ENCODE measurements at regions not wholly inside any gene's neighbourhood (a gene's known extent, or its start where the extent isn't known, plus 50 kb on each side); places are given as distances from the start of the nearest gene placed in this dataset.

DNA sequence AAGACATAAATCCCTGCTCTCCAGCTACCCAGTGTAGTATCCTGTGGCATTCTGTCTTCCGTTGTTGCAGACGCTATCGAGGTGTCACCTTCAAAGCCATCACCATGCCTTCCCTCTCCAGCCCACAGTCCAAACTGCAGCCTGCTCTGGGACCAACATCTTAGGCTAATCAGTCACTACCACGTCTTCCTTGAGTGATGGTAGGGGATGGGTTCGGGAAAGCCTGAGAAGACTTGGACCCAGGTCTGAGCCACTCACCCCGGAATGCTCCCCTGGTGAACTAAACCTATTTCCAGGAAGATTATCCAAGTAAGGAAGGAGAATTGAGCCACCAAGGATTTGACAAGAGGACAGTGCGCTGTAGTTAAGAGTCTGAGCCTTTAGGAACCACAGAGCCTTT is 52.9 kb upstream of the IRX1 start:
- FAIRE-seq, result no peak

DNA sequence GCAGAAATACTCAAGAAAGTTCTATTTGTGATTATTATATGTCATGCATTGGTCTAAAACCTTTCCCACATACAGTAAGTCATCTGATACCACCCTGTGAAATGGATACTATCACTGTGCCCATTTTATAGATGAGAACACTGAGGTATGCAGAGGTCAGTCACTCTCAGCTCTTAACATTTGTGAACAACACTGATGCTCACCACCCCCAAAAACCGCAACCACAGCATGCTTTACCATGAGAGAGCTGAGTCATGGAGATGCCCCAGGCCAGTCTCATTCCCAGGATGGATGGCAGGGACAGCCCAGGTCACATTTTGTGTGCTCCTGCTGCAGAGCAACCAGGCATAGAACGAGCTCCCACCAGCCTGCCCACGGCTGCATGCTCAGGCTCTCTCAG is 53.5 kb upstream of the IRX1 start:
- no peak for FAIRE-seq

DNA sequence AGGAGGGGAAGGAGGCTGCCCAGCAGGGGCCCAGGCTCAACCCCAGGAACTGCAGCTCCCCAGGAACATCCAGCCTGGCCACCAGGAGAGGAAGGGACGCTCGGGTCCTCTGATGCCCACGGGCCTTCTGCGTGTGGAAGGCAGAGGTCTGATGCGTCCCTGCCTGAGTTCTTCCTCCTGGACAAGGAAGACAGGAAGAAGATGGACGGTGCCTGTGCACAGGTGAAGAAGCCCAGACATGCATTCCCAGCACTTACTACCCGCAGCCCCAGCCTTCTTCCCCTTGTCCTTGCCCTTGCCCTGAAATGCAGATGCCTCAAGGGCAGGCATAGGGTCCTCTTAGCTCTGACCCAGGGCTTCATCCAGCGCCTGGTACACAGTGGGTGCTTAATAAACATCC is 56.7 kb upstream of the IRX1 start:
- FAIRE-seq, result no peak

DNA sequence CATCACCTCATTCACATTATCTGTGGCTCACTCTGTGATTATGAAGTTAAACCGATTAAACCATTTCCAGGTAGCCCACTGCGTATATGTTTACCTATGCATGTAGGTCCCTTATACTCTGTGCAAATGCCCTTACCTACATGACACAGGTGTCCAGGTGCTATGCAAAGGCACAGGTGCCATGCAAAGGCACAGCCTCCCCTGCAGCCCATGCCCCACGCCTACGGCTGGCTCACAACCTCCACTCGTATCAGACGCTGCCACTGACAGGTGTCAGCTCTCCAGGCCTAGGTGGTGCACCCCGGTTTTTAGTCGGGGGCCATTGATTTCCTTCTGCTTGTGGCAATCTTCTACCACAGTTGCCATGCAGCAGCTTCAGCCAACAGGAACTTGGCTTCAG is 57.7 kb upstream of the IRX1 start:
- FAIRE-seq, result no peak

DNA sequence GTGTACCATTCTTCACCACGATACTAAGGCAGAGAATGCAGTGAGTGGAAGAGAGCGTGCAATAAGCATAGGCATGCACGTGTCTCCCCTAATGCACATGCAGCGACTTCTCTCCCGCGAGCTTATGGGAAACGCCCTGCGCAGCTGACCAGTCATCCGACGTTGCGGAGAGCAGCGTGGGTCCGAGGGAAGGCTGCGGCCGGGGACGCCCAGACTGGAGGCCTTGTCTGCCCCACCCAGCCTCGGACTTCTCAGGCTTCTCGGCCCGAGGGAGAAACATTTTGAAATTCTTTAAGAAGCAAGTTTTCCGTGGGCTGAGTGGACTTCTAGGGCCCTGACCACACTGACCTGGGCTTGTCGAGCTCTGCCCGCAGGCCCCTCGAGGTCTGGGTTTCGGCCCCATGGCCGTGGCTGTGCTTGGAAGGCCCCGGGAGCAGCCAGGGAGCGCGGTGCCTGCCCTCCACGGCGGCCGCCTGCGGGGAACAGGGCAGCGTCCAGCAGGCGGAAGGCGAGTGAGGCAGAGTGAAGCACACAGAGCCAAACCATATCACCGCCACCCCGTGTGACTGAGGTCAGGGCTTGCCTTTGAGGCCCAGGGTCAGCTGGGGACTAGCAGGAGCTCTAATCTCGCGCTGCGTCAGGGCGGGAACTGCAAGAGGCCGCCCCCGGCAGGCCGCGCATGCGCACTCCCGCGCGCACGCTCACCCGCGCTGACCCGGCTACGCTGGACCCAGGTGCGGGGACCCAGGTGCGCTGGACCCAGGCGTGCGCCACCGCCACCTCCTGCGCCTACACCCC is 60.0 kb upstream of the IRX1 start:
- FAIRE-seq, result no peak

DNA sequence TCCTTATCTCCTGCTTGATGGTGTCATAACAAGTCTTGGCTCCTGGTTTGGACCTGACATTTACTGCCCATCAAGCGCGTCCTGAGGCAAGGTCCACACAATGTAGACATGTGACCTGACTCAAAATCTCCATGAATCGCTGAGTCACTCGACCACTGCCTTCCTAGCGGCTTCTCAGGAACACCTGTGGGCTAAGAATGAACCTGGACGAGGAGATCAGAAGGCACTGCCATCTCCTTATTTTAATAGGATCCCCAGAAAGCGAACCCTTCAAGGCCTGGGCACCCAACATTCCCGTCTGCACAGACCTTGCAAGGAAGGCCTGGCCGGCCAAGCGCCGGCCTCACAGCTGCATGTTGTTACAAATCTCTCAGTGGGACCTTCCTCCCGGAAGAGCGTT is 60.6 kb upstream of the IRX1 start:
- FAIRE-seq, result no peak

DNA sequence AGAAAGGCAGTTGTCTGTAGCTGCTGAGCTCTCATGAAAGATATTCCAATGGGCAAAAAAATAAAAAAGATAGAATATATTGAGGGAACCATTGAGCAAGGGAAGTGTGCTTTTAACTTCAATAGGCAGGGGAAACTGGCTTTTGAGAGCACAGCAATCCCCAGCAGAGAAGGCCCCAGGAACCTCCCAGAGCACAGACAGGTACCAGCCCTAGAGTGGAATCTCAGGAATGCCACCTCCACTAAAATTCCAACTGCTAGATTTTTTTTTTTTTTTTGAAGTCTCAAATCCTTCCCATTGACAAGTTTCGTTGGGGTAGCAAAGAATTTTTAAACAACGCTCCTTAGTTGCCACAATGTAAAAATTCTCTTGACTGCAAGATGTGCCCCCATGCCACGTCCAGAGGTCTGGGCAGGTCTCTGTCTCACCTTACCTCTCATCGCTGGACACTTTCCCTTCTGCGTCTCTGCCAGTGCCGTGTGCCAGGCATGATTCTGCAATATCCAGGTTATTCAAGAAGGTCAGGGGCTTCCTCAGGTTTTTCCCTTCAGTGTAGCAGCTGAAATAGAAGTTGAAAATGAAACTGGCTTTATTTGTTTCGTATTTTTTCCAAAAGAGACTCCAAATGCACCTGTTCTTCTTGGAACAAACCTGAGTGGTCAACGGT is 64.2 kb upstream of the IRX1 start:
- no peak for FAIRE-seq

DNA sequence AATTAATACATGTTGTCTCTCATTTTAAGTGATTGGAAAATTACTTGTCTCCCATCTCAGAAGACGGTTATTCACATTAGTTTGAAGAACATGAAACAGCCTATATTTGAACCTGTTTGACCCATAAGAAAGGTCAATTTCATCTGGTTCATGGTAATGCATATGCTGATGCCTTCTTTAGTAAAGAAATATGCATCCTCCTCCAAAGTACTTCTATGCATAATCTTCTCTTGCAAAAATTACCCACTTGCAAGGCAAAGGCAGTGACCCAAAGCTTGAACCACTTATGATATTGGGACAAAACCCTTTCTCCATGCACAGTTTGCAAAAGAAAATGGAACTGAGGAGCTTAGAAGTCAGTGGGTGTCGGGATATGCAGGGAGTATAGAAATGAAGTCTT is 65.4 kb upstream of the IRX1 start:
- no peak for FAIRE-seq

DNA sequence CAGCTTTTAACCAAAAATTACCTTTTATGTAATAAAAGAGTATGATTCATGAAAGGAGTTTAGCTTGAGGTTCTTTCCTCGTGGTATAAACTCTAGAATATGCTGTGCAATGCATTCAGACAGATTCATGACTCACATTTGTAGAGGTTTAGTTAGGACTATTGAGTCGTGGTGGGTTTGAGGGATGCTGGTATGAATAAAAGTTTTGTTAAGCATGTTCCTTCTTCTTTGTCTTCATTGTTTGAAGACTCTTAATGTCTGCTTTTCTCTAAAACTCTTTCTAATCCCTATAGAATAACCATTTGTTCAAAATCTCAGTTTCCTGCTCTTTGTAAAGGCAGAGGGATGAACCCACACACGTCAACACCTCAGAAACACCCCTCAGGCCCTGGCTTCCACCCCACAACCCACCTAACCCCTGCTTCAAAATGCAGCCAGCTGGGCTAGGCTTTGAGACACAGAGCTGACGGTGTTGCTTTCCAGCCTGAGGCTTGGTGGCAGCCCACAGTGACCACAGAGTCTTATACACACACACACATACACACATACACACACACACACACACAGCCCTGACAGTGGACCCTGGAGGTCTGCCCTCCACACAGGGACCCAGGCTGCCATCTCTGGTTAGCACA is 69.0 kb upstream of the IRX1 start:
- FAIRE-seq, result no peak

DNA sequence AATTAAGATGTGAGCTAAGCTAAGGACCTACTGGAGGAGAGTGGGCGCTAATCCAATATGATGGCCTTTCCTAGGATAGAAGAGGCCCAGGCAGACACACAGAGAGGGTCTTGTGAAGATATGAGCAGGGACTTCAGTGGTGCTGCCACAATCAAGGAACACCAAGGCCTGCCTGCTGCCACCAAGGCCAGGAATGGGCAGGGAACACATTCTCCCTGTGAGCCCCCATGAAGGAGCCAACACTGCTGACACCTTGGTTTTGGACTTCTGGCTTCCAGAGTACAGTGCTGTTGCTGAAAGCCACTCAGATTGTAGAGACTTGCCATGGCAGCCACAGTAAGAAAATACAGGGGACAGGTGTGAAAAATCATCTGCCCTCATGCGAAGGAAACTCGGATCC is 73.1 kb upstream of the IRX1 start:
- FAIRE-seq, result no peak

DNA sequence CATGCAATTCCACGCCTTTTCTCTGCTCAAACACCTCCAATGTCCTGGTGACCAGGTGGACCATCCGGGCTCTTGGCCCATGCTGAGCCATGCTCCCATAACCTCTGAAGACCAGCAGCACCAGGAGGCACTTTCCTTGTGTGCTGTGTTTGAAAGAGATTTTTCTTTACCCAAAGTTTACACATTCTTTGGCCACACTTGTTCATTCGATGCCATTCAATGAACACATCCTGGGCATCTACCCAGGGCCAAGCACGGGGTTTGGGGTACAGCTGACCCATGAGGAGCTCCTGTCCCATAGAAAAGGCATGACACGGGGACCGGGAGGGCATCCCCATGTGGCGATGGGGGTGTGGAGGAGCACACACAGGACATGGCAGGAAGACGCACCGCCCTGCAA is 77.1 kb upstream of the IRX1 start:
- no peak for FAIRE-seq

DNA sequence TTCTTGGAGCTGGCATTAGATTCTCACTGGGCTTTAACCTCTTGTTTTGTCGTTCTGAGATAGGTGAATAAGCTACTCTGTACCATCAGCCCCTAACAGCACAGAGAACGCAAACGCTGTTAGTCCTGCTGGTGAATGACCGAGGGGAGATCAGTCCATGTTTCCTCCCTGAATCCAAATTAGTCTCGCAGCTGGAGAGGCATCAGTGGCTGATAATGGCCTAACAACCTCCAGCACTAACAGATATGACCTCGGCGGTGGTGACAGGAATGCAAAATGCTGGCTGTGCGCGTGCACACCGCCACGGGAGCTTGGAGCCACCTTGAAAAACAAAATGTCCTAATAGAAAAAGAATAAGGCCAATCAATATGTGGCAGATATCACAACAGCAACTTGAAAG is 77.6 kb upstream of the IRX1 start:
- no peak for FAIRE-seq

DNA sequence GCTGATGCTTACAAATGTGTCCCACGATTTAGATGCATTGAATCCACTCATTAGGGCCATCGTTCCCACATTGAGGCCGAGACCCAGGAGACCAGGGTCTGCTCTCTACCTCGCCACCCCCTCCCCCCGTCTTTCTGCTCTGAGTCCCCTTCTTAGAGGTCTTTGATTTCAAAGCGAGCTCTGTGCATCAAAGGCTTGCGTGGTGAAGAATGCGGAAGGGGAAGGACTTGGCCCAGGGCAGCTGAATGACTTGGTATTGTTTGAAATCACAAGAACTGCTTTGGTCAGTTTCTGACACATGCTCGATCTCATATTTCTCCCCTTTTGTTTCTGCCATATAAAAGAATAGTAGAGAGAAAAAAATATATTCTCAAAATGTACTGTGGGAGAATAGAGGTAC is 78.3 kb upstream of the IRX1 start:
- FAIRE-seq, result no peak

DNA sequence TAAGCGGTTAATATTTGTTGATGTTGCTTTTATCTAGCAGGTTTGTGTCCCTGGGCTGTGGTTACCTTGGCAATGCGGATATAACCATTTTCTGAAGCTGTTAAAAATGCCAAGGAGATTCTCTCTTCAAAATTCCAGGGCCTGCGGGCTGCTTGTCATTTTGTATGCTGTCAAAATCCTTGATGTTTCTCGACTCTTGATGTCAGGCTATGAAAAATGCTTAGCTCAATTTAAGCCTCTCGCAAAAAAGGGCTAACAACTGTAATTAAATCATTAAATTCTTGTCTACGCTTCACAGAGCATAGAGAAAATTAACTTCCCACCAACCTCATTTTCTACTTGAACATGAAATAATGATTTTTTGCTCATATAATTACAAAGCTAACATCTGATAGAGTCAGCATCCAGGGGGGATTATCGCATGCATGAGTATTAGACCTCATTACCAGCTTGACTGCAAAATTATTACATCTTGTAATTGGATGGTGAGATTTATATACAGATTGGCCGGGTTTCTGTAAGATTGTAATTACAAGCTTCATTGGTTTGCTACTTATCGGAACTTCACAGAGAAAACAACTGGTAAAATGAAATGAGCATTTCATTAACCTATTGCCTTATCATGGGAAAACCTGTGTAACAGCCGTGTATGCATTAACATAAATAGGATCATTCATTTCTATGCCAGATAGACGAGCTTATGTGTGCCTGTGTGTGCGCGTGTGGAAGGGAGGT is 83.1 kb upstream of the IRX1 start:
- FAIRE-seq, result no peak

DNA sequence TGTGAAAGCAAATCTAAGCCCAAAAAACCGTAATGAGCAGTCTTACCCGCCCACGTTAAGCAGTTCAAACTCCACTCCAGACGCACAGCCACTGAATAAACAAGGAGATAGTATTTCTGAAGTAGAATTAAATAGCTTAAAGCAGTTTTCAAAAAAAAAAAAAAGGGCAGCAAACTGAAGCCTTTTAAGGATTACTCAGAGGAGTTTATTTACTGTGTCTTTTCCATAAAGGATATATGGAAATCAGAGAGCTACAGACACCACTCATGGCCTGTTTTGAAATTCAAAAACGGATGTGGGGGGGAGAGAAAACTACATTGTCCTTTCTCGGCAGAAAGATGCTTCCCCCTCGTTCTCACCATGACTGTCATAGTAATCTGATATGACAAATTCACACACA is 83.7 kb upstream of the IRX1 start:
- no peak for FAIRE-seq

DNA sequence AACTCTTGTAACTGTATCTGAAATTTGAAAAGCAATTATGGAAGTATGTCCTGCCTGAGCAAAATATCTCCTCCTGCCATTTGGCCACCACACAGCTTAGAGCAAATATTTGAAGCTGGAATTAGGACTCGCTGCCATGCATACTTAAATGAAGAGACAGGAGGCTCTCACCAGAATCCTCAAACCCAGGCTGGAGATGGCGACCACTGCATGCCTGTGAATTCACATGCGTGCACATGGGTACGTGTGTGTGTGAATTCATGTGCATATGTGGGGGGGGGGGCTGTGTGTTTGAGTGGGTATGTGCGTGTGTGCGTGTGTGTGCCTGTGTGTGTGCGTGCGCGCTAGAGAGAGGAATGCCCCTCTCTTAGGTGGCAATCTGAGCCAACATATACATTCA is 84.1 kb upstream of the IRX1 start:
- no peak for FAIRE-seq

DNA sequence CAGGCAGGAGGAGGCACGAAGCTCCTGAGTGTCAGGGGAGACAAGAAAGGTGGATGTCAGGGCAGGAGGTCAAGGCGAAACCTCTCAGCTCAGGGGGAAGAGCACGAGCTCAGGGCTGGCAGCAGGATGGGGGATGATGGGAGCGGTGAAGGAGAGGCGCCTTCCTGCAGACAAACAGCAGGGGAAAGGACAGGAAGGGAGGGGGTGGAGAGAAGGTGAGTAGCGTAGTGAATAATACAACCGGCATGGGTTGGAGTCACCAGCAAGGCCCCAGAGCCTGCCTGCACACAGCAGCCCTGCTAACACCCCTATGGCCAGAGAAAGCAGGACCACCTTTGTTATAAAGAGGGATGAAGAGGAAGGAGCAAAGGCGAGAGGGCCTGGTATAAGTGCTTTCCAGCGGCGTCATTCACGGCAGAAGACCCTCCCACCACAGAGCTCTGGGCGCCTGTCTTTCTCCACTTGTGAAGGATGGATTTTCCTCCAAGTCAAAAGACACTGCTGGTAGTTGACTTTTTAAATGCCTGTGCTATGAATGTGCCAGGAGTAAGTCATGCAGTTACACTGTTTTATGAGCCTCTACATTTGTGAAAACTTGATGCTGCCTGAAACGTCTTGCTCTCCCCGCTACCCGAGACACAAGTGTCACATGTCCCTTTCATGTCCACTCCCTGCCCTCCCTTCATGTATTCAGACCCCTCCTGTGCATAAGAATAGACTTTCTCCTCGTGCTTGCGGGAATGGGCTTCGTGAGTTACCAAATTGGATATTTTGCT is 84.8 kb upstream of the IRX1 start:
- no peak for FAIRE-seq

DNA sequence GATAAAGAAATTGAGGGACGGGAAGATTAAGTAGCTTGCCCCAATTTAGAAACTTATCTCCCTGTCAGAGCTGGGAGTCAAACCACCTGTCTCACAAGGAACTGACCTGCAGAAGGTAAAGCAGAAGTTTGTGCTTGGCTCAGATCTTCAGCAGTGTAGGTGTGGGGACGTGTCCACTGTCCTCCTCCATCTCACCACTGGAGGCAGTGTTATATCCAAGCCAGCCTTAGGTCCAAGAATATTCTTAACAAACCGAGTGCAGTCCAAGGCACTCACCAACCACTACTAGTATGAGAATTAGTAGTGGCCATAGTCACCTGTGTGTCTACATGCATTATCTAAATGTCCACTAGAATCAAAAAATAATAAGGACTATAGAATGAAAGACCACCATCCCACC is 86.3 kb upstream of the IRX1 start:
- FAIRE-seq, result no peak

DNA sequence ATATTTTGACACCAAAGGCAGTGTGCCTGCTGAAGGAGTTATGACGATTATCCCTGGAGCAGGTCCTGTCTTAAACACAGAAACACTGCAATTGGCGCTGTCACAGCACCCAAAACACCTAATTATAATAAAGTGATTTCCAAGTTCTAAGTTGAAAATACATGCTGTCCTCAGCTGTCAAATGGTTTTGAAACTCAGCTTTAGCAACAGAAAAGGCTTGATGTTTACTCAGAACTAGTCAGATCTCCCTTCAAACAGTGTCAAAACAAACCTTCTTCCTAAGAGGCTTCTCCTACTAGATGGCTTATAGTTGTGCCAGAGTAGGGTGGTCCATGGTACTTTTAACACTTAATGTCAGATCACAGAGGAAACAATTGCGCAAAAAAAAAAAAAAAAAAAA is 87.2 kb upstream of the IRX1 start:
- no peak for FAIRE-seq

DNA sequence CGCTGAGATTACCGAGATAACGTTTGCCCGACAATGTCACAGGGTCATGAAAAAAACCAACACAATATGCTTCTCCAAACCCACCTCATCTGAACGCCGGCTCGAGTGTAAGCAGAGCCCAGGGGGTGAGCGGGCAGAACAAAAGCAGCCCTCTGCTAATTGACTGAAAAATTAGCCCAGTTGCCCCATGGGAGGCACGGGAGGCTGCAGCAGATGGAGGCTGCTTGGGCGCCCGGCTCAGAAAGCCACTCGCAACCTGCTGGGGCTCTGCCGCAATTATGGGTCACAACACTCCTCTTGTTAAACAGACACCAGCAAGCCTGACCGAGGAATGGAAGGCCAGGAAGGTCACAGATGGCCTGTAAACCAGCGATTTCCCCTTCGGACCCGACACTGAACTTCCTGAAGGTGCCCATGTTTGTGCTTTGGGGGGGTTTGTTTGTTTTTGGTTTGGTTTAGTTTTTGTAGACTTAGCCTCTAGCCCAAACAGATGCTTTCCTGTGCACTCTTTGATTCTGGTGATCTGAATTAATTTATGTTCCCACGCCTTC is 104.6 kb upstream of the IRX1 start:
- no peak for FAIRE-seq

DNA sequence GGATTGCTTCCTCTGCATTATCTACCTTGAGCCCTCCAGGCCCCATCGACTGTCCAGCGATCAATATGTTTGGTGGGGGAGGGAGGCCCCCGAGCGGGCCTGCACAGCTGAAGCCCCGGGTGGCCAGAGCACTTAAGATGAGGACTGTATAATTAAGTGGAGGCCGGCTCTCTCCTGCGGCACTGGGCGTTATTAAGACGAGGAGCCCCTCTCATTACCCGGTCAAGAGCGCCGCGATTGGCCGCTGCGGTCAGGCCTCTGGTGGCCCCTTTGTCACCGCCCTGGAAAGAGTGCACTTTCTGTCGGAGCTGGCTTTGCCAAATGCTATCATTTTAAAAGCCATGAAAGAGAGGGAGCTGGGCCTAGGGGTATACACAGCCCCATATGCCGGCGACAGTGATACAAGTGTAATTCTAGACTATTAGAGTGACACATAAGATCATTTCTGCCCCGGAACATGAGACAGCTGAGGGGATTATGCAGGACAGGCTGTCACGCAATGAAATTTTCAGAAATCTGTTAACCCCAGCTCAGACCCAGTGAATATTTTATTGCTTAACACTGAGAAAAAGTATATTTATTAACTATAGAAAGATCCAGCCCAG is 106.3 kb upstream of the IRX1 start:
- FAIRE-seq, result no peak

DNA sequence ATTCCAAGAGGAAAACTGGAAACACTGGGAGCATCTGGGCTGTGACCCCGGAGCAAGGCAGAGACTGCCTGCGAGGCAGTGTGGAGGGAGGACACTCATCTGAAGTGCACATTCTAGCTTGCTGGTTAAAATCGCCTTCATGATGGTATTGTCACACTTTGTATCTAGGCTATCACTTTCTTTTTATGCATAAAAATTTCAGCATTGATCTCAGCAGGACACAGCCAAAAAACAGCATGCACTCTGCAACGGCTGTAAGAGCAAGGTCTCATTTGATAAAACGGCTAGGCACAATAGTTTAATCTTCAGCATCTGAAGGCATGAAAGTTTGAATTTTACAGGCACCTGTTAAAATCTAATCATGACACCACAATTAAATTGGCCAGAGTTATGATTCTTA is 110.8 kb upstream of the IRX1 start:
- FAIRE-seq, result no peak

Measured in endometrium (tissue), 2 donors.